Activated CD4-positive, CD25-positive, alpha-beta regulatory T cell (primary cell): ENCODE measurements at regions not wholly inside any gene's neighbourhood (a gene's known extent, or its start where the extent isn't known, plus 50 kb on each side); places are given as distances from the start of the nearest gene placed in this dataset.
"Not testable (repeated sequence)": the region's sequence is repeated elsewhere in the genome, so short reads cannot be mapped to it uniquely, and the experiment has no call there.

ENCODE experiments used
- DNase-seq, 4 experiments: peaks; one replicate each; lab custom pipeline; 2025; lab: John Stamatoyannopoulos, UW

DNA sequence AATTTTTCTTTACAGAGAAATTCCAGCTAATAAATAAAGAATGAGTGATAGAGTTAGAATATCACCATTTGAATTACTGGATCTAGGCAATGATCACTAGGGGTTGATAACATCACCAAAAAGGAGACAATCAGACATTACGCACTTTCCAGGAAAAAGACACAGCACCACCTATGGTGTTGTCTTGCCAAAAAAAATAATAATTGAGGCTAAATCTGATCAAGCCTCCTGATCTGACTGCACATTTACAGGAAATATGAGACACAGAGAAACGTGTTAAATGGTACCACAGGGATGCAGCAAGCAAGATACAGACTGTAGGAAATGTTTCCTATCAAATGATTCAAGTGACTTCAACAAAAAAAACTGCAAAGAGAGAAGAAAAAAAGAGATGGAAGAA, 92.8 kb downstream of the EOMES start:
- no peak for DNase-seq

DNA sequence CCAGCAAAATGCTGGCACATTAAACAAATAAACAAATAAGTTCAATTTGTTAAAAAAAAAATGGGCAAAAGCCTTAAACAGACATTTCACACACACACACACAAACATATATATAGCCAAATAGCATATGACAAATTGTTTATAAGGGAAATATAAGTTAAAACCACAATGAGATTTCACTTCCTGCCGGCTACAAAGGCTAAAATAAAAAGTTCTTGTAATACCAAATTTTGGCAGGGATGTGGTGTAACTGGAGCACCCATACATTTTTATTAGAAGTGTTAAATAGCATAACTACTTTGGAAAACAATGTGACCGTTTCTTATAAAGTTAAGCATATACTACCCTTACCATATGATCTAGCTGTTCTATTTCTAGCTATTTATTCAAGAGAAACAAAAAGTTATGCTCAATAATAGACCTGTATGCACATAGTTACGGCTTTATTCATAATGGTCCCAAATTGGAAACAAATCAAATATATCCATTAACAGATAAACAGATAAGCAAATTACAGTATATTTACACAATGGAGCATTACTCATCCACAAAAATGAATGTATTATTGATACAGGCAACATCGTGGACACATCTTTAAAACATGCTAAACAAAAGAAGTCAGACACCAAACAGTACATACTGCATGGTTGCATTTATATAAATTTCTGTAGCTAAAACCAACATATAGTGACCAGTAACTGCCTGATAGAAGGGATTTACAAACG, 93.9 kb downstream of the EOMES start:
- DNase-seq, result no peak

DNA sequence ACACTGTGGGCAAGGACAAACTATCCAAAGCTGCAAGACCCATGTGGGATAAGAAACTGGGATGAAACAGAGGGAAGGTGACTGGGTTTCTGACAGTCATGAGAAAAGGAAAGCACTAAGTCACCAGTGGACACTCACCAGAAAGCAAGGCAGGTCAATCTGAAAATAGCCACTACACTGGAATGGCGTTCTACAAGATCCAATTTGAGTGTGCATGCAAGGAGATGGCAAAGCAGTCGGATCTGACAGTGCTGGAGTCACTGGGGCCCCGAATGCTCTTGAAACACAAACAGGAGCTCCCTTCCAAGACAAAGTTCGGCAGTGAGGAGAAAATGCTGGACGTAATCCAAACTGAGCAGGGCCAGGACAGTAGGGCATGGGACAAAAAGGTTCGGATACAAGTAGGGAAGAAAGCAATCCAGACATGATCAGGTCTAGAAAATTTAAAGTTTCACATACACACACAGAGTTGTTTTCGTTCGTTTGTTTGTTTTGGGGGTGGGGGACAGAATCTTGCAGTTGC, 95.5 kb downstream of the EOMES start:
- DNase-seq, result no peak

DNA sequence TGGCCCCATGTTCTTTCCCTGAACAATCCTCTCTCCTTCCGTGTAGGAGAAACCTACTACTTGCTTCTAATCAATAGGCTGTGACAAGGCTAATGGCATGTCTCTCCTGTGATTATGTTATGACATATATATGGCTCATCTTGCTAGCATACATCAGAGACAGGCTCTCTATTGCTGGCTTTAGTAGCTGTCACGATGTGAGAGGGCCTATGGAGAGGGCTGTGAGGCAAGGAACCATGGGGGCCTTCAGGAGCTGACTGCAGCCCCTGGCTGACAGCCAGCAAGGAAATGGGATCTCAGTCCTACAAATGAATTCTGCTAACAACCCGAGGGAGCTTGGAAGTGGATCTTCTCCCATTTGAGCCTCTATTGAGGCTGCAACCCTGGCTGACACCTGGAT, 96.3 kb downstream of the EOMES start:
- no peak for DNase-seq

DNA sequence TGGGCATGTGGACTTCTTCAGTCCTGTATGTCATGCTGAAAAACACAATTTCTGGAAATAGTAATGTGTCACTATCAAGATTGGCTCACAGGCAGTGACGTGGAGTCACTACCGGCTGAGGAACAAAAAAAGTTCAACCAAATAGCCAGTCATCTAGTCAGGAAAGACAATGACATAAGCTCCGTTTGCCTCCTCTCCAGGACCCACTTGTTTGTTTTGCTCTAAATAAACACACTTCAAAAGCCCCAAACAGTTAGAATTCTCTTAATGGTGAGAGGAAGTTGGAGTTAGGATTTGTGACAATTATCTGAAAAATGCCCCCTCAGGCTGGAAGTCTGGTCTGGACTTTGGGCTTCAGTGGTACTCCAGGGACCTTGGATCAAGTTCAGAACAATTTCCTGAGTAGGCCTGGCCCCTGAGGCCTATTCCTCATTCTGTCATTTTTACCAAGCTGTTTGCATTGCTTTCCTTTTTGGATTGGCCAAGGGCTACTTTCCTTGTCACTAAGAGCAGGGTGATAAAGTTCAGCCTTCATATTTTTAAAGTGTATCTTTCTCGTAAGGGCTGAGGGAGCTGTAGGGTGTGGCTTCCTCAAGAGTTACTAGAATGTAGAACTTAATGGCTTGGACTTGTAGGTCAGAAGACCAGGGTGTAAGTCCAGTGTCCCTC, 98.9 kb downstream of the EOMES start:
- DNase-seq, result no peak

DNA sequence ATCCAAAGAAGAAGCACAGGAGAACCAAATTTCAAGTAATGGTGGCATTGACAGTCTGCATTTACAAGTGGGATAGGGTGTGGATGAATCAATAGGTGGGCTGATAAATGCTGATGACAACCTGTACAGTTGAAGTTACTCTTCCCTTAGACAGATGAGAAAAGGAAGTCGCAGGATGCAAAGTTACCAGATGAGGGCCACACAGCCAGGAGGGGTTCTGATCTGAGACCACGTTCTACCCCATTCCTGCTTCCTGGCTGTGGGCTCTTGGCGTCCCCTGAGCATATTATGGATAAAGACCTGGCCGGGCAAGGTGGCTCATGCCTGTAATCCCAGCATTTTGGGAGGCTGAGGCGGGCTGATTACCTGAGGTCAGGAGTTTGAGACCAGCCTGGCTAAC, 104.6 kb downstream of the EOMES start:
- no peak for DNase-seq

DNA sequence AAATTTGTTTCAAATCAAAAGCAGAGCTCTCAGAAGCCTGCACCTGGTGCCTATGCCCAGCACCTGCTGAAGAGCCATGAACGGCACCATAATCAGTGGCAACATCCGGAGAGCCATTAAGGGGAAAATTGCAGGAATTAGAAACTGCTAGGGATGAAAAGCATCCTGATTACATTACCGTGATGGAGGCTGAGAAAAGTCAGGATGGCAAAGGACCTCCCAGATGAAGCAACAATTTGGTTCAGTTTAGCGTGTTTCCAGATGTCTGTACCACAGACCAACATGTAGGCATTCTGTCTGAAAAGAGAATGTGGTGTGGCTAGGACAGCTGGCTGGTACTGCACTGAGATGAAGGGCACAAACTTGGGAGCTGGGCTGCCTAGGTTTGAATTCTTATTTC, 106.1 kb downstream of the EOMES start:
- DNase-seq, result no peak

DNA sequence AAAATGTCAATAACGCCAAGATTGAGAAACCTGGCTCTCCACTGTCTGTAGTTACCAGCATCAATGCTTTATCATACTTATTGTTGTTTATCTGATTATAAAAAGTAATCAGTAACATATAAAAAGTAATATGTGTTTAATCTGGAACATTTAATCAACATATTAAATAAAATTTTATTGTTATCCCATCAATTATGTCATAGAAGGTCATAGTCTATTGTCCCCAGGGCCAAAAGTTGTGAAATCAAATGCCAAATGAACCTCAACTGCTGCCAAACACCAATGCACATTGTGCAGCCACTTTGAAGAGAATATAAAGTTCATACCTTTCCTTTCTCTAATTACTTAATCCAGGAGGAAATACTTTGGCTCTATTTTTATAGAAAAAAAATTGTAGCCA, 106.6 kb downstream of the EOMES start:
- no peak for DNase-seq

DNA sequence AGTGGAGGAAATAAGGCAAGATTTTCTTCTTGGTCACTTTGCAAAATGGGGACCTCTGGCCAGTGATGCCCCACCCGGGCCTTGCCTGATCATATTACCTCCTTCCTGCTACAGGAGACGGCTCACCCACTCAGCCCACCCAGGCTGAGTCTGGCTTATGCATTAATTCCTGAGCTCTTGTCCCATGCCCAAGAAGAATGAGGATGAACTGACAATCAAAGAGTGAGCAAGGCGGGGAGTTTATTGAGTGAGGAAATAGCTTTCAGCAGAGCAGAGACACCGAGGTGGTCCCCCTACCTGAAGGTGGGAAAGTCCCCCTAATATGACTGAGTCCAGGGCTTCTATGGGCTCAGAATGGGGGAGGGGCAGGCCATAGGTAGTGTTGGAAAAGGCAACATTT, 107.5 kb downstream of the EOMES start:
- DNase-seq, result no peak

DNA sequence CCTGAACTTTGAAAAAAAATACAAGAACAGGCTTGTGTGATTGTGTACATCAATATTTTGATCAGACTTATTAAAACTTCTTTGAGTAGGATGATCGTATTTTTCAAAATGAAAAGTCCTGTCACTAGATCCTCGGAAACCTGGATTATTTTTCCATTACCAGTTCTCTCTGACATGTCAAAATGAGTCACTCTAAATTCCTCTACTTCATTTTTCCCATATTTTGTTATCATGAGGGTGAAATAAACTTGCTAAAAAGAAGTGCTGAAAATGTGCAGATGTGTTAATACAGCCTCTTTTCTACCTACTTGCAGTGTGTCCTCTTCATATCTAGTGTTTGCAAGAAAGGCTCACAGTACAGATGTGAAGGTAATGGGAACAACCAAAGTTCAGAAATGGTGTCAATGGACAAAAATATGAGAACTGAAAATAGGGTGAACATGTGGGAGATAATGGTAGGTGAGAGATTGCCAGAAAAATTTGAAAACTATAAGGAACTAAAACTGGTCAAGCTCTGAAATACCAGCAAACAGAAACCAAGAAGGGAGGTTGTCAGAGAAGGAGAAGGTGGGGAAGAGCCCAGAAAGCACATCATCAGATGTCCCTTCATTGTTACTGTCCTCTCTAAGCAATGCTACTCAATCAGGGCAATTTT, 108.2 kb downstream of the EOMES start:
- no peak for DNase-seq

DNA sequence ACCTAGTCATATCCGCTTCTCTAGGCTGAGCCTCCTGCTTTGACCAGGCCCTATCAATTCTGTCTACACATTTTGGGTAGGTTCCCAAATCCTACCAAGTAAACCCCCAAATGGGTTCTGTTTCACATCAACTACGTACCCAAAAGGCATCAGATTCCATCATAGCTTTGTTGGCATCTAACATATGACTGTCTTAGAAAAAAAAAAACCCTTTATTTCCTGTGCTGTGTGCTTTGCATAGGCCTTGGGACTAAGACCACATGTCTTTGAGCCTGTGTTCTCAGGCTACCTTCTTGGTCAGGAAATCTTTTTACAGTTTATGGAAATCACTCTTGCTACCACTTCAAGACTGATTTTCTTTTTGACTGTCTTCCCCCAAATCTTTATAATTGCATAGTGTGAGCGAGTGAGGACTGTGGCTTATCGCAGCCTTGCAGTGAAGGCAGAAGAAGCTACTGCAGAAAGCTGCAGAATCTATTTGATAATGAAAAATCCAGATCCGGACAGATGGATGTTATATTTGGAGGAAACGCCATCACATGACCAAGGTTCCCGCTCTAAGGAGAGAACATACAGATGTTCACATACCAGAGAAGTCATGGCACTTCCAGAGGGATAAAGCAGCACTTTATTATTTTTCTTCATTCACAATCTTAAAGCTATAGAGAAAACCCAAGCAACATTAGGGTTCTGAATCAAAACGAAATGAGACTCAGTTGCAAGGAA, 111.2 kb downstream of the EOMES start:
- no peak for DNase-seq

DNA sequence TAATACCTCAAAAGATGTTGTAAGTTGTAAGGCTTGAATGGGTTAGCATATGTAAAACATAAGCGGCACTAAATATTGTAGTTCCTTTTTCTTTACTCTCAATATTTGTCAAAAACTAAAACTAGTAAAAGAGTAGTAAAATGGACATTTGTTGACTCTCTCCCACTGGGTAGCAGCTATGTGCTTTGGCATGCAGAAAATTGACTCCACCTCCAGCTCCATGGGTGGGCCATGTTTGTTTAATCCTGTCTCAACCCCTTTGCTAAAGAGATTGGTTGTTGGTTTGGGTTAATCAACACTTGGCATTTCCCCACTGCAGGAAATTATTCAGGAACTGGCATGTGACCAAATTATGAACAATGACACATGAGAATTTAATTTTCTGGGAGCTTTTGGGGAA, 114.8 kb downstream of the EOMES start:
- DNase-seq, result no peak

DNA sequence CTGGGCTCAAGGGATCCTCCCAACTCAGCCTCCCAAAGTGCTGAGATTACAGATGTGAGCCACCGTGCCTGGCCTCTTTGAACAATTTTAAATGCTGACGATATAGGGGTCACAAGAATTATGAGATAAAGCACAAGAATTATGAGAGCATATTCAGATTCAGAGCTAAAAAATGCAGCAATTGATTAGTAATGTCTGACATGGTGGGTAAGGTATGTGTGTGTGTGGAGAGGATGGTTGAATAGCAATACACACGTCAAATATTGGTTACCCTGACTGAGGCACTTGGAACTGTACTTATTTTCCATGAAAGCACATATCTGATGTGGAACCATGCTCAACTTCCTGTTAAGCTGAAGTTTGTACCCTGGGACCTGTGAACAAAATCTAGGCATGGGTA, 115.6 kb downstream of the EOMES start:
- no peak for DNase-seq

DNA sequence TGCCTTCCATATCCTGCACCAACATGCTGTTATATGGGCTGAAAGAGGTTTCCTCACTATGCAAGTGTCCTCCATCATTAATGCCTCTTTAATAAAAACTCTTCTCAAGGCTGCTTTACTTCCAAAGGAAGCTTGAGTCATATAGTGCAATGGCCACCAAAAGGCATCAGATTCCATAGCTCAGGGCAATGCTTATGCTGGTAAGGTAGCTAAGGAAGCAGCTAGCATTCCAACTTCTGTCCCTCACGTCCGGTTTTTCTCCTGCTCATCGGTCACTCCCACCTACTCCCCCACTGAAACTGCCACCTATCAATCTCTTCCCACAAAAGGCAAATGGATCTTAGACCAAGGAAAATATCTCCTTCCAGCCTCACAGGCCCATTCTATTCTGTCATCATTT, 117.1 kb upstream of the SLC4A7 start:
- not testable (repeated sequence) for DNase-seq

DNA sequence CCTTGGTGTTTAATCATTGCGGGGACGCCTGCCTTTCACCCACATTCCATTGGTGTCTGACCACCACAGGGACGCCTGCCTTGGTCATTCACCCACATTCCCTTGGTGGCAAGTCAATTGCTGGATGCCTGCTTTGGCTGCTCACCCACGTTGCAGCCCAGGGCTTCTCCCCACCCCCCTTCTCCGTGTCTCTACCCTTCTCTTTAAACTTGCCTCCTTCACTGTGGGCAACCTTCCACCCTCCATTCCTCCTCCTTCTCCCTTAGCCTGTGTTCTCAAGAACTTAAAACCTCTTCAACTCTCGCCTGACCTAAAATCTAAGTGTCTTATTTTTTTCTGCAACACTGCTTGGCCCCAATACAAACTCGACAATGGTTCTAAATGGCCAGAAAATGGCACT, 115.6 kb upstream of the SLC4A7 start:
- not testable (repeated sequence) for DNase-seq

DNA sequence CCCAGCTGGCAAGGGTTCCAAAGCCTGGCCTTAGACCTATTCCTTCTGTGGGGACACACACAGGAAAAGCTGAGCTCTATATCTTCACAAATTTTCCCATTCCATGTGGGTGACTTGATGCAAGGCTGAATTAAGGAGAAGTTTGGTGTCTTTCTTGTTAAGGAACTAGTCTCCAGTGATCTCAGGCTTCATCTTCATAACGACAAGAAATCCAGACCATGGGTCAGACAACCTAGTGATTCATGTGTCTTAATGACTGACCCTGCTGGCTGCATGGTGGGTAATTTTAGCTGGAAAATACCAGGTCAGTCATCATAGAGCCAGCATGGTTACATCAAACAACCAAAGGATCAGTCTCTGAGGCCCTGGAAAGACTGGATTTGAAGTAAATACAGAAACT, 112.7 kb upstream of the SLC4A7 start:
- no peak for DNase-seq

DNA sequence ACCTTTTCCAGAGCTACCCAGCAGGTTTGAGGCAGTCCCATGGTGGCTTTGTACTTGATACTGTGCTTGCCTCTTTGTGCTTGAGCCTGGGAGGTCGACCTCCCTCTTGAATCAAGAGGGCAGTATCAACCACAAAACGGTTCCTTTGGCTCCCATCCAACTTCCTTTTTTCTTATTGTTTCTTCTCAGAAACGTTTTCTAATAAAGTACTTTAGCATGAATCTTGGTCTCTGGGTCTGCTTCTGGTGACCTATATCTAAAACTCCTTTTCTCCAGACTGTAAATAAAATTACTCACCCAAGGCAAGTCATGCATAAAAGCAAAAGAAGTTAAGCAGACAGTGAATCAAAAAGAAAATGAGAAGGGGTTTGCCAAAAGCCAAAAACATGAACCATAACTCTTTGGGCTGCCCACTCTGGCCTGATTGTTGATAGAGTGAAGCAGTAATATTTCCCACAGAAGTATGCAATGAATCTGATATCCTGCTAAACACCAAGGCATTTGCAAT, 112.2 kb upstream of the SLC4A7 start:
- DNase-seq, result no peak

DNA sequence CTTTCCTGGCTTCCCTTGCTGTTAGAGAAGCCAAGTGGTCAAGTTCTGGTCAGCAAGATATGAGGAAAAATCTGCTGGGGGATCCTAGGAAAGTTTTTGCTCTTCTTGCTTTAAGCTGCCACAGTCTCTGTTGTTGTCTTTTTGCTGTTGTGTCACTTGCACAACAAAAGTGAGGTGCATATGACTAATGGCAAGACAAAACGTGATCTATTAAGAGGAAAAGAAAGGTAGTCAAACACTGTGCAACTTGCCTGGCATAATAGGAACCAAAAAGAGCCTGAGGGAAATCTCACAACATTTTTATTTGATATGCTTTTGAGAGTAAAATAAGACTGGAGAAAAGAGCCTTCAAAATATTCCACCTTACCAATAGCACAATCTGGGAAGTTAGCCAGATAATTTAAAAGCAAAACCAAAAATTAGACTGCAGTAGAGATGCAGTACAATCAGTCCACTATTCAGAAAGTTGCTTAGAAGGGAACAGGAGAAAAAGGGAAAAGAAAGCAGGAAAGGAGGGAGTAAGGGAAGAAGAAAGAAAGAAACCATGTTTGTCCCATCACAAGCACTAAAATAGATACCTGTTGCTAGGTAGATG, 110.0 kb upstream of the SLC4A7 start:
- DNase-seq, result no peak

DNA sequence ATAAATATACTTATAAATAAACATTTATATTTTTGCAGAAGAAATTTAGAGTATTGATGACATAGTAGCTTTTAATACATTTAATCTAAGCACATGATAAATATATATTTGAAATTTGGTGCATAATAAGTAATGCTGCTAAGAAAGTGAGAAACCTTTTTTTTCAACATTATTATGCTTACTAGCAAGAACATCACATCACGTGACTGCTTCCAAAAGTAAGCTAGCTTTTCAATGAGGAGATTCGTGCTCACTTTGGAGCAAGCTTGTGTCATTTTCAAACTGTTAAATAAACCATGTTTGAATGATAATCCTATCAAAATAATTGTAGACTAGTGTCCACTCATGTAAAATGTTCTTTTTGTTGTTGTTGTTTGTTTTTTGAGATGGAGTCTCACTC, 109.0 kb upstream of the SLC4A7 start:
- DNase-seq, result no peak

DNA sequence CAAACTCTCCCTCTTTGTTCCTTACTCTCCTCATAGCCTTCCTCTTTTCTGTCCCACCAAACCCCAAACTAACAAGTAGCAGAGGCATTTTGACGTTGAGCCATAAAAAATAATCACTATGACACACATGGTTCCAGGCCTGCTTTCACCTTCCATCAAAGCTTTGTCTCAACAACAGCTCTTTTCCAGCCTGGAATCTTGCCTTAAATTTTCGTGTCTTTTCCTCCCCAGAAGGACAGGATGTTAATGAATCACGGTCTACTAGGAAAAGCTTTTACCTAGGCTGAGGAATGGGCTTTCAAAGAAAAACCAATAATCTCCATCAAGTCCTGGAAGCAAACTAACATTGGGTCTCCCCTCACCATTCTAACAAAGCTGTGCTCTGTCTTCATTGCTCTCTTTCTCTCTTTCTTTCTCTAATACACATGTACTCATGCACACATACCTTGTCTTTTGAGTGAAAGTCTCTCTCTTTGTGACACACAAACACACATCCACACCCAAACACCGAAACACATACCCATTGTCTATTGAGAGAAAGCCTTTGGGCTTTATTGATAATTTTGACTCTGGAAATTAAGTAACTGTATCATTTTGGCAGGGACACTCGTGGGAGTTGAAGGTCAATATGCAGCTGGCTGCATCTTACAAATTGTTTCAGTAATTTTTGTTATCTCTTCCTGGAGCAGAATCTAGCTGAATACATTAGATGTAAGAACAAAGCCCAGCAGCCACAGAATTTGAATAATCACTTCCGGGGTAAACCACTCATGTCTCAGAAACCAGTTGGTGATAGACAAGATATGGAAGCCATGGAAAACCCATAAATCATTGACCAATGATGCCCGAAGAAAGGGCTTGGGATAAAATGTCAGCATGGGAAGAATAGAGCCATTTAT, 107.4 kb upstream of the SLC4A7 start:
- no peak for DNase-seq
